ENCODE measurements at regions not wholly inside any gene's neighbourhood (a gene's known extent, or its start where the extent isn't known, plus 50 kb on each side); places are given as distances from the start of the nearest gene placed in this dataset.

GRCh38 chr2:2542966-2543611 is 212.0 kb upstream of the MYT1L start:
- WGBS, result 73% methylated on average over 25 of the region's 25 CpGs
- no peak overlapping the region for H3K27ac ChIP-seq (replicated peaks in 1 of 4)
- DNase-seq (ENCODE audit: extremely low spot score), result no peak
- H3K27me3 ChIP-seq, result no peaks in the 10 kb centered on the region
- H3K4me3 ChIP-seq, result no peak overlapping the region
- intact Hi-C loops (cut with DNase I), result no loop called here
- TF ChIP-seq POLR2AphosphoS5 (IDR thresholded peaks at IDR 0.05) (no peak), CTCF (IDR thresholded peaks at IDR 0.05) (no peak), EP300 (IDR thresholded peaks at IDR 0.05) (no peak), POLR2A (IDR thresholded peaks at IDR 0.05; ENCODE audit: low read depth) (no peak)
- H3K4me1 ChIP-seq, result no peaks in the 10 kb centered on the region
- H3K9me3 ChIP-seq, result no peaks in the 10 kb centered on the region
- no peaks in the 10 kb centered on the region for H3K36me3 ChIP-seq

GRCh38 chr2:2542316-2542715 is 211.2 kb upstream of the MYT1L start:
- H3K4me1 ChIP-seq, result no peaks in the 10 kb centered on the region
- DNase-seq (ENCODE audit: extremely low spot score), result no peak
- H3K27me3 ChIP-seq, result no peaks in the 10 kb centered on the region
- H3K36me3 ChIP-seq, result no peaks in the 10 kb centered on the region
- H3K4me3 ChIP-seq, result no peak overlapping the region
- H3K9me3 ChIP-seq, result no peaks in the 10 kb centered on the region
- H3K27ac ChIP-seq (replicated peaks in 1 of 4), result no peak overlapping the region
- TF ChIP-seq CTCF (IDR thresholded peaks at IDR 0.05) (no peak), POLR2A (IDR thresholded peaks at IDR 0.05; ENCODE audit: low read depth) (no peak), POLR2AphosphoS5 (IDR thresholded peaks at IDR 0.05) (no peak), EP300 (IDR thresholded peaks at IDR 0.05) (no peak)
- 88% methylated on average over 4 of the region's 4 CpGs for WGBS
- intact Hi-C loops (cut with DNase I), result no loop called here

GRCh38 chr2:2540406-2540805 is 209.3 kb upstream of the MYT1L start:
- H3K36me3 ChIP-seq, result no peaks in the 10 kb centered on the region
- no peaks in the 10 kb centered on the region for H3K27me3 ChIP-seq
- H3K27ac ChIP-seq (replicated peaks in 1 of 4), result no peak overlapping the region
- WGBS, result 89% methylated on average over 7 of the region's 9 CpGs
- DNase-seq (ENCODE audit: extremely low spot score), result no peak
- no peaks in the 10 kb centered on the region for H3K9me3 ChIP-seq
- no peak overlapping the region for H3K4me3 ChIP-seq
- intact Hi-C loops (cut with DNase I), result no loop called here
- TF ChIP-seq CTCF (IDR thresholded peaks at IDR 0.05) (no peak), POLR2AphosphoS5 (IDR thresholded peaks at IDR 0.05) (no peak), EP300 (IDR thresholded peaks at IDR 0.05) (no peak), POLR2A (IDR thresholded peaks at IDR 0.05; ENCODE audit: low read depth) (no peak)
- no peaks in the 10 kb centered on the region for H3K4me1 ChIP-seq

- intact Hi-C loops (cut with DNase I), result no loop called here
- H3K9me3 ChIP-seq, result no peaks in the 10 kb centered on the region
- WGBS, result 82% methylated on average over 11 of the region's 11 CpGs
- H3K4me1 ChIP-seq, result no peaks in the 10 kb centered on the region
- no peak for DNase-seq (ENCODE audit: extremely low spot score)
- H3K4me3 ChIP-seq, result no peak overlapping the region
- no peaks in the 10 kb centered on the region for H3K36me3 ChIP-seq
- TF ChIP-seq EP300 (IDR thresholded peaks at IDR 0.05), result no peak
- no peak for TF ChIP-seq CTCF (IDR thresholded peaks at IDR 0.05)
- TF ChIP-seq POLR2A (IDR thresholded peaks at IDR 0.05; ENCODE audit: low read depth), result no peak
- no peak for TF ChIP-seq POLR2AphosphoS5 (IDR thresholded peaks at IDR 0.05)
- H3K27me3 ChIP-seq, result no peaks in the 10 kb centered on the region
- no peak overlapping the region for H3K27ac ChIP-seq (replicated peaks in 1 of 4)
Measured at GRCh38 chr2:2536416-2537056, 205.5 kb upstream of the MYT1L start.
